GM18868 (cell line): ENCODE measurements at regions not wholly inside any gene's neighbourhood (a gene's known extent, or its start where the extent isn't known, plus 50 kb on each side); places are given as distances from the start of the nearest gene placed in this dataset.
"Not testable (repeated sequence)": the region's sequence is repeated elsewhere in the genome, so short reads cannot be mapped to it uniquely, and the experiment has no call there.

Experiments used
- ATAC-seq: cut with Tn5 transposase; IDR thresholded peaks from one replicate; pipeline ENCODE4 v1.9.1; 2021; ENCODE audit warnings: mild to moderate bottlenecking, moderate library complexity; ENCODE audit not compliant: unreplicated experiment

DNA sequence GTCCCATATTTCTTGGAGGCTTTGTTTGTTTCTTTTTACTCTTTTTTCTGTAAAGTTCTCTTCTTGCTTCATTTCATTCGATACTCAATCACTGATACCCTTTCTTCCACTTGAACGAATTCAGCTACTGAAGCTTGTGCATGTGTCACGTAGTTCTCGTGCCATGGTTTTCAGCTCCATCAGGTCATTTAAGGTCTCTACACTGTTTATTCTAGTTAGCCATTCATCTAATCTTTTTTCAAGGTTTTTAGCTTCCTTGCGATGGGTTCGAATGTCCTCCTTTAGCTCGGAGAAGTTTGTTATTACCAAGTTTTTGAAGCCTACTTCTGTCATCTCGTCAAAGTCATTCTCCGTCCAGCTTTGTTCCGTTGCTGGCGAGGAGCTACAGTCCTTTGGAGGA is 55.6 kb upstream of the CRYM start:
- ATAC-seq, result not testable (repeated sequence)
